ENCODE measurements at regions not wholly inside any gene's neighbourhood (a gene's known extent, or its start where the extent isn't known, plus 50 kb on each side); places are given as distances from the start of the nearest gene placed in this dataset.

- TF ChIP-seq ZNF512 (CRISPR knock-in tag; IDR thresholded peaks at IDR 0.05) (no peak), IRF2 (CRISPR knock-in tag; IDR thresholded peaks at IDR 0.05) (peak; percentile 86), HMG20B (CRISPR knock-in tag; conservative IDR thresholded peaks at IDR 0.05) (peak; percentile 30; the same call in 1 of the 2 replicates), FOXC1 (CRISPR knock-in tag; IDR thresholded peaks at IDR 0.05; ENCODE audit: borderline replicate concordance) (peak; percentile 18; the same call in 1 of the 2 replicates), MAF1 (CRISPR knock-in tag; IDR thresholded peaks at IDR 0.05; ENCODE audit: borderline replicate concordance) (0 out of 2 replicates have a peak, but pooled peaks have one; percentile 19), KDM4B (CRISPR knock-in tag; IDR thresholded peaks at IDR 0.05) (peak; percentile 19; the same call in 1 of the 2 replicates), PATZ1 (CRISPR knock-in tag; IDR thresholded peaks at IDR 0.05) (peak; percentile 94), HHEX (CRISPR knock-in tag; IDR thresholded peaks at IDR 0.05) (peak; percentile 69; the same call in 1 of the 2 replicates), FOXJ3 (CRISPR knock-in tag; IDR thresholded peaks at IDR 0.05; ENCODE audit: borderline replicate concordance) (peak; percentile 88), ZNF746 (CRISPR knock-in tag; IDR thresholded peaks at IDR 0.05) (peak; percentile 79; the same call in 1 of the 2 replicates), ZNF205 (CRISPR knock-in tag; IDR thresholded peaks at IDR 0.05) (peak; percentile 43; the same call in 1 of the 2 replicates), MAX (IDR thresholded peaks at IDR 0.05) (peak; percentile 86), SMC3 (IDR thresholded peaks at IDR 0.05; ENCODE audit: low read length) (no peak), TOPORS (CRISPR knock-in tag; IDR thresholded peaks at IDR 0.05) (peak; percentile 3; the same call in 1 of the 2 replicates), CREBL2 (CRISPR knock-in tag; IDR thresholded peaks at IDR 0.05; ENCODE audit: borderline replicate concordance) (0 out of 2 replicates have a peak, but pooled peaks have one; percentile 51), MAFF (IDR thresholded peaks at IDR 0.05; ENCODE audit: low read depth, low read length) (no peak), CEBPG (CRISPR knock-in tag; IDR thresholded peaks at IDR 0.05) (peak; percentile 34; the same call in 1 of the 2 replicates), KDM2A (CRISPR knock-in tag; IDR thresholded peaks at IDR 0.05; ENCODE audit: borderline replicate concordance, low read depth) (0 out of 2 replicates have a peak, but pooled peaks have one; percentile 37), ZNF879 (CRISPR knock-in tag; IDR thresholded peaks at IDR 0.05) (0 out of 2 replicates have a peak, but pooled peaks have one; percentile 51), STAG1 (CRISPR knock-in tag; IDR thresholded peaks at IDR 0.05) (peak; percentile 40), ZNF292 (CRISPR knock-in tag; IDR thresholded peaks at IDR 0.05; ENCODE audit: borderline replicate concordance, low read depth) (peak; percentile 69; the same call in 1 of the 2 replicates), TBX2 (CRISPR knock-in tag; IDR thresholded peaks at IDR 0.05; ENCODE audit: borderline replicate concordance) (peak; percentile 44), ZMAT3 (CRISPR knock-in tag; conservative IDR thresholded peaks at IDR 0.05) (0 out of 2 replicates have a peak, but pooled peaks have one; percentile 73), RARA (CRISPR knock-in tag; IDR thresholded peaks at IDR 0.05) (peak; percentile 87), ZNF331 (CRISPR knock-in tag; IDR thresholded peaks at IDR 0.05) (peak; percentile 75), ZBTB14 (CRISPR knock-in tag; IDR thresholded peaks at IDR 0.05) (0 out of 2 replicates have a peak, but pooled peaks have one; percentile 0), ZNF354B (CRISPR knock-in tag; IDR thresholded peaks at IDR 0.05) (no peak), TCF7 (IDR thresholded peaks at IDR 0.05; ENCODE audit: low read depth) (0 out of 2 replicates have a peak, but pooled peaks have one; percentile 20)
Measured at GRCh38 chr1:234875328-234875952, 253.2 kb downstream of the TOMM20 start (continued).
